ENCODE measurements at regions not wholly inside any gene's neighbourhood (a gene's known extent, or its start where the extent isn't known, plus 50 kb on each side); places are given as distances from the start of the nearest gene placed in this dataset.

DNA sequence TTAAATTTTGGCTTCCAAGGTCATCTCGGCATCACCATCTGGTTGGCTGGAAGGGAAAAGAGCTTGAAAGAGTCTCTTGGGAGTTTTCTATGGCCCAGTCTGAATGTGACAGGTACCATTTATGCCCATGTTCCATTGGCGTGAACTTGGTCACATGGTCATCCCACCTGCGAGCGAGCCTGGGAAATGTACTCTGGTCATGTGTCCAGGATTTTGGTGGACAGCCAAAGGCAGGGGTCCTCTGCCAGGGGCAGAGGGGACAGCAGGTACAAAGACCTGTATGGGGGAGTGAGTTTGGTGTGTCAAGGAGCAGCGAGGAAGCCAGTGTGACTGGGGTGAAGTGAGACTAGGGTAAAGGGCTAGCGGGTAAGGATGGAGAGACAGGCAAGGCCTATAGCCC is 112.6 kb downstream of the CDC5L start:
- DNase-seq: no peak

DNA sequence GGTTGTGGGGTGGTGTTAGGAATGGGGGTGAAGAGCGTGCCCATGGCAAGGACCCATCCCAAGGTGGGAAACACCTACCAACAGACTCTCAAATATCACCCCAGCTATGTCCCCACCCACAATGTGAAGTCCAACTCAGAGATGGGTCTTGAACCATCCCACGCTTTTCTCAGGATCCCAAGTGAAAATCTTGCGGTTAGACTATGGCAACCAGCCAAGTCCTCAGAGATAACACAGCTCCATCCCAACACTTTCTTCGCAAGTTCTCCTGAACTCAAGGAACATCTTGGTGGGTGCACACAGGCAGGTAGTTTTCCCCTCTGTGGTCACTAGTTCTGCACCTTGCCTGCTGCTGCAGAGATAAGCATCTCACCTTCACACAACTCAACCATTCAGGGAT is 116.0 kb downstream of the CDC5L start:
- no peak for DNase-seq

DNA sequence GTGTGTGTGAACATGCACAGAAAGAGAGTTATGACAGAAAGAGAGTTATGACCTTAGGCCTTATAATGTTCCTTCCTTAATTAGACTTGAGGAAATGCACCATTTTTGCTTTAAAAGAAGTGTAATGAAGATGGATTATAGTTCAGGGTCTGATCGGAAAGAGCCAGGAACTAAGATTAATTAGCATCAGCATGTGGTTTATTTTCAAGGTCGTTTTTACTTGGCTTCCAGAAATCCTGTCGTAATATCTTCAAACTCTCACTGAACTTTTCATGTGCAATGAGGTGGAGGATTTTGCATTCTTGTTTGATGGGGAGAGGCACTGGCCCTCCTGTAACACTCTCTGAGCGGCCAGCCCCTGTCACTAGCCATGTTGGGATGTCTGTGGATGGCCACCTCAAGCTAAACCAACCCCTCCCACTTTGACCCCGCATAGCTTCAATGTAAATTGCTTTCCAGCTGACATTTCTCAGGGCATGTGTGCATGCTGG is 116.8 kb downstream of the CDC5L start:
- no peak for DNase-seq

DNA sequence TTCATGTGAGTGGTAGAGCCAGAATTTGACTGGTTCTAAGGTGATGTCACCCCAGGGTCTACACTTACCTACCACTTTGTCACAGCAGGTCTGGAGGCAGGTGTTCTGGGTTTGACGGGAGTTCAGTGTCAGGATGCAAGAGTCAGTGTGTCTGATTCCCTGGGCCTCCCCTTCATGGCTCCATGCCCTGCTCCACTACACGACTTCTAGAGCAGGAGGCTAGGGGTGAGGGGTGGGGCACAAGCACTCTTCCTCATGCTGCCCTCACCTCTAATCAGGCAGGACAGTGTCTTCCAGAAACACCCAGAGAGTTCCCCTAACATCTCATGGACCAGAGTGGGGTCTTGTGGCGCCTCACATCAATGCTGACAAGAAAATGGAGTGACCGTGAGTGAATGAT is 118.2 kb downstream of the CDC5L start:
- no peak for DNase-seq

DNA sequence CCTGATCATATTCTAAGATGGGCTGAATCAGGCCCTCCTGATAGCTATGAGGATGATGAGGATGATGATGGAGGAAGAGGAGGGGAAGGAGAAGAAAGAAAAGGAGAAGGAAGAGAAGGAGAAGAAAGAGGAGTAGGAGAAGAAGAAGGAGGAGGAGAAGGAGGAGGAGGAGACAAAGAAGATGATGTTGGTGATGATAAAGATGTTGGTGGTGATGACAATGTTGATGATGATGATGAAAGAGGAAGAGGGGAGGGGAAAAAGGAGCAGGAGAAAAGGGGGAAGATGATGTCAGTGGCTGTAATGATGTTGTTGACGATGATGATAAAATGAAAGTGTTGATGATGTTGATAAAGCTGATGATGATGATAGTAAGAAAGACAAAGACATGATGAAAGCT is 119.5 kb downstream of the CDC5L start:
- DNase-seq: no peak

DNA sequence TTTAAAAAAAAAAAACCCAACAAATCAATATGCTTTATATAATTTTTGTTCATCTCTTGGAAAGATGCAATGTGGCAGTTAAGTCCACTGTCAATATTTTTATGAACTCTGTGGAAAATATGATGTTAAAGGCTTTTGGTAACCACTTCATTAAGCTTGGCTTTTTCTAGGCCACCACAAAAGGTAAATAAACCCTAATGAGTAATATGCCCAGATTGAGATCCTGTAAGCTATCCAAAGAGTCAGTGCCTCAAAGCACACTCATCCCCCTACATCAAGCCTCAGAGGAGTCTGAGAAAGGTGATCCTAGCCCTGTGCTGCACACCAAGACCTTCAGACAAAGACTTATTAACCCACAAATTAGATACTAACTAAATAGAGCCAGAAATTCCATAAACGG is 121.1 kb downstream of the CDC5L start:
- DNase-seq: no peak

DNA sequence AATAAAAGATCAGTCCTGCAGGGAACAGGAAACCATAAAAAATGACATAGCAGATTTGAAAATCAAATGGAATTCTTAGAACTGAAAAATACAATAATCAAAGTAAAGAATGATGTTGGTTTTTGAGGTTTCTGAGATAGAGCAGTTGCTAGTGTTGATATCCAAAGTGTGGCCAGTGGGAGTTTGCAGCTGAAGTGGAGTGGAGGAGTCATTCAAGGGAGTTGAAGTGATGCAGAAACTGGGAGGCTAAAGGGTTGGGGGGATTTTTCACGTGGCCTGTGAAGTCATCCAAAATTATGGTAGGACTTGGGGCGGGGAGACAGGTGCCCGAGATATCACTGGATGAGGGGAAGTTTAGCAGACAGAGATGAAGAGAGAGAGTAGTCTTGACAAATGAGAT is 123.6 kb downstream of the CDC5L start:
- no peak for DNase-seq

DNA sequence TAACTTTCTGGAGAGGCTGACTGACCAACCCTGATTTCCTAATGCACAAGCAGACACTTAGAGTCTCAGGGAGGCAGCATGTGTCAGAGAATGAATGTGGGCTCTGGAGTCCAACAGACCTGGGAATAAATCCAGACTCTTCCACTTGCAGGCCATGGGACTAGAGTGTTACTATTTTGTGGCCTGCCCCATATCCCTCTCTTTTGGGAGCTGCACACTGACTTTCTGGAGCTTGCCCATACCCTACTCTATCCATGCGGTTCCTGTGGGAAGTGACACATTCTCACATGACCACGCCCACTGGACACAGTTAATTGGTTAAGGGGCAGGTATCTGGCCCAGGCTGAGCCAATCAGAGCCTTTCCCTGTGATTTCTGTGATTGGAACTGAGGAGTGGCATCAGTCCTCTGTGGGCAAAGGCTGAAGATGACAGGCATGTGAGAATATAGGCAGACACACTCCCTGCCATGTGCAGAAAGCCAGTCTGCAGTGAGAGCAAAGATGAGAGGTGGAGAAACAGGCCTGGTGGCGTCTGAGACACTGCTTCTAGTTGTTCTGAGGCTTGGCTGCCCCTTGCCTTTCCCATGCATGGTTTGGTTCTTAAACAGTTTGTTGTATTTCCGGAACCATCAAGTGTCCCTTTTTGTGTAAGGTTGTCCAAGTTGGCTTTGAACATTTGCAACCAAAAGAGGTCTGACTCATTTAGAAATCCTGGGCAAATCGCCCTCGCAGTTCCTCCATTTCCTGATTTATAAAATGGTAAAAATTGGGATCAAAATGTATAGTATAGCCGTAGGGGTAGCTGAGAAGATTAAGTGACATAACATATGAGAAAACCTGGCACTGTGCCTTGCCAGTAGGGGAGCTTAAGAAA is 125.6 kb downstream of the CDC5L start:
- DNase-seq: no peak

DNA sequence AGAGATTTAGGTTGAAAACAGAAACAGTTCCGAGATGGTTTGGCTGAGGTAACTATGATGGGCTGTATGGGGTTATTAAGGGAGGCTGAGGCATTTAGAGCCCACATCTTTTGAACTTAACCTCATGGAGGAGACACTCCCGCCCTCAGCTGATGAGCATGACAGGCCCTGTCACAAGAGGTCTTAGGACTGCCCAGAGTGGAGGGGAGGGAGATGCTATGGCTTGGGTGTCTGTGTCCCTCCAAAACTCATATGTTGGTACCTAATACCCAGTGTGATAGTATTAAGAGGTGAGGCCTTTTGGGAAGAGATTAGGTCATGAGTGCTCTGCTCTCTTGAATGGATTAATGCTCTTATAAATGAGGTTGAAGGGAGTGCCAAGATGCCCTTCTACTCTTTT is 126.6 kb downstream of the CDC5L start:
- no peak for DNase-seq

DNA sequence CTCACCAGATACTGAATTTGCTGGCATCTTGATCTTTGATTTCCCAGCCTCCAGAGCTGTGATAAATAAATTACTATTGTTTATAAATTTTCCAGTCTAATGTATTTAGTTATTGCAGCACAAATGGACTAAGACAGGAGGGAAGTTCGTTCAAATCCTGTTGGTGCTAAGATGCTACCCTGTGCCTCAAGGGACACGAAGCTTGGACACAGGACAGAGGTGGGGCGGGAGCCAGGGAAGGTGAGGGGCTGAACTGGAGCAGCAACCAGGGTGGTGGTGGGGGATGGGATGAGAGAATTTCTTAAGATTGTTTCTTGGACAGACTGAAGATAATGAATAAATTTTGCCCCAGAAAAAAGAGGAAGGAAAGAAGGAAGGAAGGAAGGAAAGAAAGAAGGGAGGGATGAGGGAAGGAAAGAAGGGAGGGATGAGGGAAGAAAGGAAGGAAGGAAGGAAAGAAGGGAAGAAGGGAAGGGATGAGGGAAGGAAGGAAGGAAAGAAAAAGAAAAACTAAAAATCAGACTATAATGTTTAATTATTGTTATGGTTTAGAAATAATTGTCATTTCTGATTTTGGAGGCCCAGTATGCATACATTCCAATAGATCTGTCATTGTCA is 127.2 kb downstream of the CDC5L start:
- DNase-seq: no peak

DNA sequence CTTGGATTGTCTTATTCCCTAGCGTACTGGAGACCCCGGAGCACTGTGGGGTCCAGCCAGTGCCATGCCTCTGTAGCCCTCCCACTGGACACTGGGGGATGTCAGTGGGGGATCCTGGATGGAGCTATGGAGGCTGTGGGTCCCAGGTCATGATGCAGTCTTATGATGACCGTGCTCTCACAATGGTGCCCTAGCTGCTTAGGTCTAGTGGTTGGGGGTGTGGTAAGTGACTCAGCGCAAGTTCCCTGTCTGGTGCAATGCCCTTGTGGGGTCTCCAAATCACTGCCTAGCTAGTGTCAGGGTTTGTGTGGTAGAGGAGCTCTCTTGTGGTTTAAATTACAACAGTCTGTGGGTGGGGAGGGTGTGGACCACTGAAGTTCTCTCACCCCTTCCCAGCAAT is 135.4 kb downstream of the CDC5L start:
- DNase-seq: no peak

DNA sequence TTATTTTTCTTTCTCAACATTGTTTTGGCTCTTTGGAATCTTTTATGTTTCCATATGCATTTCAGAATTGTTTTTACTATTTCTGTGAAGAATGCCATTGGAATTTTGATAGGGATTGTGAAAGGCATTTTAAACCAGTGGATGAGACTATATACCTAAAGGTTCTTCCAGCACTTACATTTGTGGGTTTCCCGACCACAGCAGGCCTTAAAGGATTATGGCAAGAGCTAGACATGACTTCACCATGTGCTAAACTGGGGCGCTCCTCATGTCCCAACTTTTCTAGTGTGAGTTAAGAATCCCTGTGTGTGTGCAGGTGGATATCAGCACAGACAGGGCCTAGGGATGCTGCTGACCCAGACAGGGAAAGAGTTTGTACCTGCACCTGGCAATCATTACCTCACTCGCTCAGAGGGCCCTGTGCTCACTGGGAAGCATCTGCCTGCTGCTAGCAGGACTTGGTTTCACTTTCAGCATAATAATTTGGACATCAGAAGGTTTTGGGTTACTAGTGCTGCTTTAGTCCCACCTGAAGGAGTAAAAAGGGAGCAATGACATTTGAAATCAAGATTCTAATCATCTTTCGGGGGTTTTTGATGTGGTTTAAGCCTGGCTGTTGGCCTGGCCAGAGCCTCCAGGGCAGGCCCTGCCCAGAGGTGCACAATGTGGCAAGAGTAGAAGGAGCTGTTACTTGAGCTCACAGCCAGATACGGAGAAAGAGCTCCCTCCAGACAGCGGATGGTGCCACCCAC is 137.1 kb downstream of the CDC5L start:
- DNase-seq: no peak

DNA sequence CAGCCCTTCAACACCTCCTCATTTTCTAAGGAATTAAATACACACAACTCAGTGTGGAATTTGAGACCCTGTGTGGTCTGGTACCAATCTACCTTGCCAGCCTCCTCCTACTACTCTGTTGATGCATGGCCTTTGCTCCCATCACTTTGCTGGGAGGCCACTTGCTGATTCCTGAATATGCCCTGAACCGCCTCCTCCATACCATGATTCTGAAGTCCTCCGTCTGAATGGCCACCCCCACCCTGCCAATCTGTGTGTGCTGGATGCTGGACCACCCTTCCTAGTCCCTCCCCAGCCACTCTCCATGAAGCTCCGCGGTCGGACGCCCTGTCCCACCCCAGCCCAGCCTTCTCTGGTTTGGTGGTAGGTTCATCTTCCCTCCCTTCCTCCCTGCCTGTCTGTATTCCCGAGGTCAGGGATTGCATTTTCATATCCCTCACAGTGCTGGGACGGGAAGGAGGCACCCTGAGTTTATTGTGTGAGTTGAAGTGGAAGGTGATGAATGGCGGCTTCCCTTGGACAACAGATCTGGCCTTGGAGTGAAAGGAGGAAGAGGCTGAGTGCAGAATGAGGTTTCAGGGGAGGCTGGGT is 138.3 kb downstream of the CDC5L start:
- no peak for DNase-seq

DNA sequence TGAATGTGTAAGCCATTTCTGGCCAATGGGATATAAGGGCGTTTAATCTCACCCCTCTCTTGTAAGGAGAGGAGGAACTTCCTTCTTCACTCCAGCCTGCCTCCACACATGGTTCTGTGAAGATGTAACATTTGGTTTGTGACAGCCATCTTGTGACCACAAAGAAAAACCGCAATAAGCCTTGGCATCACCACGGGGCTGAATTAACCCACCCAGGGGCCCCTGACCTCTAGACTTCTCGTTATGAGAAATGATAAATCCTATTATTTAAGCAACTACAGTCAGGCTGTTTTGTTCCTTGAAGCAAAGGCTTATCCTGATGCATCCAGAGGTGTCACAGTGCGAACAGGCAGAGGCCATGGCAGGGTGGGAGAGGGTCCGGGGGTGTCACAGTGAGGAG is 139.7 kb downstream of the CDC5L start:
- DNase-seq: no peak

DNA sequence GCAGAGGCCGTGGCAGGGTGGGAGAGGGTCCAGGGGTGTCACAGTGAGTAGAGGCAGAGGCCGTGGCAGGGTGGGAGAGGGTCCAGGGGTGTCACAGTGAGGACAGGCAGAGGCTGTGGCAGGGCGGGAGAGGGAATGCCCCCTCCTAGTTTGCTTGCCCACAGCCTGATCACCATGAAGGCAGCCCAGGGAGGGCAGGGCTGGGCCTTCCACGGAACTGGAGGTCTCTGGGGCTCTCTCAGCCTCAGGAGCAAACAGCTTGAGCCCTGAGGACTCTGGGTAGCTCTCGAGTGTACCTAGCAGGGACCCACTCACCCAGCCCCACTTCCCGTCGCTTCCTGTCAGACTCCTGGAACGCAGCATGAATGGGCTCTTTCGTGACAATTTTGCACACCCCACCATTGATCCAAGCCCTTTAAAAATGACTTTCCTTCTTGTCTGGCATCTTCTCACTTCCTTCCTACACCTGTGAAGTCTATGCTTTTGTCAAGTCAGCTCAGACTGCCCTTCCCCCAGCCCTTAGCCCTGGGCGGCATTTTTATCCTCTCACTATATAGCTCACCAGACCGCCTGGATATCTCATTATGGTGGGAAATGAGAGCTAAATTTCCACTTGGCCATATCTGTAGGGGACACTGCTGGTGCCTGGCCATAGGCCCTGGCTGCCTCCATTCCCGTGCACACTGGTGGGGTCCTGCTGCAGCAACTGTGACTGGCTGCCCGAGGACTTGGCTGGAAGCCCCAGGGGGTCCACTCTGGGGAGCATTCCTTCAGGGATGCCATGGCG is 140.3 kb downstream of the CDC5L start:
- no peak for DNase-seq

DNA sequence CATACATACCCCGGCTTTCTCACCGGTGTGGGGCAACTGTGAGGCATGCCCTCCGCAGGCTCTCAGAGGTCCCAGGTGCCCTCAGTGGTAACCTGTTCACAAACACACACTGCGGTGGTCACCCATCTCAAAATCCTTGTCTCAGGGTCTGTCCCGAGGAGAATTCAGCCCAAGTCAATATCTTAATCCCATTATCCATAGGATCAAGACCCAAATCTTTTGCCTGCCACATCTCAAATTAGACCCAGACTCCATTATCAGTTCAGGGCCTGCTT is 140.8 kb downstream of the CDC5L start:
- DNase-seq: no peak

DNA sequence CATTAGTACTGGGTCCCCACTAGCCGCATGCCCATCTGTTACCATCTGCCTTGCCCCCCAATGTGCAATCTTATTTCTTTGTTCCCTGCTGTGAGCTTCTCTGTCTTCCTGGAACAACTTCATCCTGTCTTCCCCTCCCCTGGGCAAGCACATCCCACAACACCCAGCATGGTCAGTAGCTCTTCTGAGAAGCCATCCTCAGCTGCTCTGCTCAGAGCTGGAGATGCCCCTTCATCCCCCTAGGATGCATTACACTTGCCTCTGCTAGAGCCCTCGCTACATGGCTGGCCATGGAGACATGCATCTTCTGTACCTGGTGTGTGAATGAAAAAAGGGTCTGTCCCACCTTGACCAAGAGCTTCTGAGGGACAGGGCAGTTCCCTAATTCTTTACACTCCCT is 141.2 kb downstream of the CDC5L start:
- no peak for DNase-seq

DNA sequence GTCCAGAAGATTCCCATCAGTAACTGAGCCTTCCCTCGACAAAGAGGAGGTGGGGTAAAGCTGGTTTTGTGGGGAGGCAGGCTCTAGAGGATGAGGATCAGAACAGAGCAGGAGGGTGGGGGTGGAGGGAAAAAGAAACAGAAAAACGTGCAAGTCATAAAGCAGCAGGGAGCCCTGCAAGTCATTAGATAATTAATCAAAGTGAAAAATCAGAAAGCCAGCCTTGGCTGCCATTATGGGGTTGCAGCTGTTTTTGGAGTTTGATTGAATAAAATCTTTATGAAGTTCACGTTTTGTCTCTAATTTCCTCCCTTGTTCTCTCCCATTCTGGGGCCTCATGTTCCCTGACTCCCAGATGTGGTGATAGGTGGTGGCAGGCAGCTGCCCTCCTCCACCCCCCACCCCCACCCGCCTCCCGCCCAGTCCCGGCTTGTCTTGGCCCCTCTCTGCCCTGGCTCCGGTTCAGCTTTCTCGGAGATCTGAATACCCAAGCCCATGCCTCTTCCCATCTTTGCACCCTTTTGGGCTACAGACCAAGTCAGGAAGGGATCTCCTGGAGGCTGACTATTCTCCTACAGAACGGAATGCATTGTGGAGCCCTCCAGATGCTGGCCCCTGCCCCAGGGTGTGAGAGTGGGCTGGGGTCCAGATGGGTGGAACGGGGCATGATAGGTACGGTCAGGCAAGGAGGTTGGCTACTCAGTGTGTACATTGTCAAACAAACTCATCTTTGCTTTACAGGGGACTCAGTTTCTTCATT is 141.8 kb downstream of the CDC5L start:
- no peak for DNase-seq

DNA sequence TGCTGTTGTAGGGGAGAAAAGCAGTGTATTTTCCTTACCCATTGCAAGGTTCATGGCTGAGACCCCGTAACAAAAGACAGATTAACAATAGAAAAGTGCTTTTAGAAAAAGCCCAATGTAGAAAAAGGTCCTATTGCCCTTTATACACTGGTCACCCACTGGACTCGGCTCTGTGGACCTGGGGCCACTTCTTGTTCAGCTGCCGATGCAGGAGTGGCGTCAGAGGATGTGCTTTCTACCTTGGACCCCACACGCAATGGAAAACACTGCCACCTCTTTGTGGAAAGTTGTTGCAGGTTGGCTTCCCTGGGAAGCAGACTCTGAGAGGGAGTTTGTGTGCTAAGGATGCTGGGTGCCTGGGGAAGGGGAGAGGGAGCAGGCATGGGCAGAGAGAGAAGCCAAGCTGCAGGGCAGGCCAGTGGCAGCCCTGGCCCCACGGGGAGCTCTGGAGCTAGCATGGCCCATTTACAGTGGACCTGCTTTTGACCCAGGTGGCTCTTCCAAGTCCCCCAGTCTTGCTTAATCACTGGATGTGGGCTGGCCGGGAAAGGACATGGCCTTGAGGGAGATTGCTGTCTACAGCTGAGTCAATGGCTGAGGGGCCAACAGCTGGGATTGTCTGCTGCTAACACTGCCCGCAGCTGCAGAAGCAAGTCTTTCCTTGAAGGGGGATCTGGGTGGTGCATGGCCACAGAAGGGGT is 142.9 kb downstream of the CDC5L start:
- DNase-seq: no peak

DNA sequence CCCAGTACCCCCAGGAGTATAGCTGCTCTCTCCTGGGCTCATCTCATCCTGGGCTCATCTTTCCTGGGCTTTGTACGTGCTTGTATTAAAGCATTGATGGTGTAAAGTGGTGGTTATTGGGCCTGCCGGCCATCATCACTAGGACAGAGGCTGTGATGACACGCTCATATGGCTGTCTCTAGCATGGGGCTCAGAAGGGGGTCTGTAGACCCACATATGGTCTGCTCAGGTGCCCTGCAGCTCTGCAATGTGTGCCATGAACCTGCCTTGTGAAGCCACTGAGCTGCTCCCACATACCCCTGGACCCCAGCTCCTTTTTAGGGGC is 143.4 kb downstream of the CDC5L start:
- no peak for DNase-seq

DNA sequence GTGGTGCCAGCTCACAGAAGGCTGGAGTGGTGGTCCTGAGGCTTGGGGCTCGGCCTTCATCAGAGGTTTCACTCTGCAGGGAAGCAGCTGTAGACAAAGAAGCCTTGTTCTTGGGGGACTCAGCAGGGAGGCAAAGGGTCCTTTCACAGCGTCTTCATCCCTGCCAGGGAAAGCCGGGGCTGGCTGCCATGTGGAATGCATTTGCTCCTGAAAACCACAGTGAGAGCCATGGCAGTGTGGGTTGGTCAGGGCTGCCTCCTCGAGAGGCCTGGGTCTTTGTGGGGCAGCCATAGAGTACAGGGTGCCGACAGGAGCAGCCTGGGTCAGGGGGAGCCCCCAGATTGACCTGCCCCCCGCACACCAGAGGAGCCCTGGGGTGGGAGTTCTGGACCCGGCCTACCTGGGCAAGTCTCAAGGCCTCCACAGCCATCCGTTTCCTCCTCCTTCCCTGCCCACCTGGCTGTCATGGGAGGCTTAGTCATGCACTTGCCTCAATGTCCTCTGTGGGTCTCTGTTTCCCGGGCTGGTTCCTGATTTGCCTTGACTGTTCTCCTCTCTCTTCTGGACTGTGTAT is 144.0 kb downstream of the CDC5L start:
- DNase-seq: no peak

All from activated CD8-positive, alpha-beta memory T cell treated with anti-CD3 and anti-CD28 coated beads, Interleukin-2, amount 50 U/mL, for 48 hours (primary cell).